Fibroblast of skin of scalp (primary cell): ENCODE measurements at regions not wholly inside any gene's neighbourhood (a gene's known extent, or its start where the extent isn't known, plus 50 kb on each side); places are given as distances from the start of the nearest gene placed in this dataset.

Experiments used
- DNase-seq: peaks from one replicate; pipeline ENCODE4 v3.0.0-alpha.2; 2013

- peak; percentile 84 for DNase-seq
These were observed 267.4 kb upstream of the HMGA2 start for GRCh38 chr12:65556676-65557437.

- no peak for DNase-seq
These were observed 266.7 kb upstream of the HMGA2 start for GRCh38 chr12:65557438-65558181.

GRCh38 chr12:65560286-65560685, 264.0 kb upstream of the HMGA2 start:
- DNase-seq = no peak

- peak; percentile 51 for DNase-seq
These were observed 262.4 kb upstream of the HMGA2 start for GRCh38 chr12:65561798-65562382.

GRCh38 chr12:65565601-65566560, 258.4 kb upstream of the HMGA2 start:
- DNase-seq = peak; percentile 97

- no peak for DNase-seq
These were observed 257.5 kb upstream of the HMGA2 start for GRCh38 chr12:65566751-65567150.

GRCh38 chr12:65567820-65568219, 256.5 kb upstream of the HMGA2 start:
- DNase-seq = no peak

- DNase-seq = peak; percentile 92
These were observed 255.8 kb upstream of the HMGA2 start for GRCh38 chr12:65568517-65568916.

- DNase-seq = no peak
These were observed 253.7 kb upstream of the HMGA2 start for GRCh38 chr12:65570451-65571130.

- no peak for DNase-seq
These were observed 249.4 kb upstream of the HMGA2 start for GRCh38 chr12:65574867-65575266.

GRCh38 chr12:65584016-65584415, 240.3 kb upstream of the HMGA2 start:
- DNase-seq = no peak

GRCh38 chr12:65585648-65586602, 238.4 kb upstream of the HMGA2 start:
- no peak for DNase-seq

GRCh38 chr12:65586796-65587195, 237.5 kb upstream of the HMGA2 start:
- DNase-seq = no peak

GRCh38 chr12:65590318-65590717, 234.0 kb upstream of the HMGA2 start:
- DNase-seq = no peak

GRCh38 chr12:65592416-65592815, 231.9 kb upstream of the HMGA2 start:
- no peak for DNase-seq

- no peak for DNase-seq
These were observed 231.0 kb upstream of the HMGA2 start for GRCh38 chr12:65593239-65593701.

GRCh38 chr12:65594409-65594808, 229.9 kb upstream of the HMGA2 start:
- peak; percentile 82 for DNase-seq

GRCh38 chr12:65595016-65595560, 229.2 kb upstream of the HMGA2 start:
- DNase-seq = no peak

- peak; percentile 63 for DNase-seq
These were observed 227.7 kb upstream of the HMGA2 start for GRCh38 chr12:65596514-65597091.

- no peak for DNase-seq
These were observed 226.8 kb upstream of the HMGA2 start for GRCh38 chr12:65597527-65597926.
